ENCODE measurements at regions not wholly inside any gene's neighbourhood (a gene's known extent, or its start where the extent isn't known, plus 50 kb on each side); places are given as distances from the start of the nearest gene placed in this dataset.
A peak's percentile ranks its signal among the peaks of the same experiment; 100 is the strongest.

DNA sequence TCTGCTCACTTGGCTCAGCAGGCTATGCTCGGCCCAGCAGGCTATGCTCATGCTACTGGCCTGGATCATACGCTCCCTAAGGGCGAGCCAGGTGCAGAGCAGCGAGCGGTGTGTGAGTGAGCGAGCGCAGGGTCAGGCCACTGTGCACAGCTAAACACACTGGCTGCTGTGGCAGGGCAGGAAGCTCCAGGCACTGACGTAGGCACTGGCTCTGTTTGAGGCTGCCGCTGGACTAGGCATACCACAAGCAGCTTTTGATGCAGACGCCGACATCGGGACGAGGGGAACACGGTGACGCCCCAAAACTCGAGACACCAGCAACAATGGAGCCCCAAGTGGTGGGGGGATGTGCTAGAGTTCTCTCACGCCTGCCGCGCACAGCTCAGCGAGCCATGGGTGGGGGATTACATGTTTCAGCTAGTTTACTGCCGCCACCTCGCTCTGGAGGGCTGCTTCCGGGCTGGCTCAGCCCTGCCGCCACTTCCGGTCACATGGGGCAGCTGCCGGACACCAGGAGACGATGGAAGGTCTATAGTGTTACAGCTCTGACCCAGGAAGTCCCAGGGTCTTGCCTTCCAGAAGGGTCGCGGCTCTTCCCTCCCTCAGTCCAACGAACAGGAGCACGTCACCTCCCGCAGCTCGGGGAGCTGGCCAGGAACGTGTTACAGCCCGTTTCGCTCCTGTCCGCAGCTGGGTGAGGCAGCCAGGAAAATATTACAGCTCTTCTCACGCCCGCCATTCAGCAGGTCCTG, 1176.9 kb upstream of the LRRTM1 start:
- H3K9me1 ChIP-seq (ENCODE audit: control insufficient read depth, insufficient read depth, low read length), result no peaks in the 10 kb centered on the region
- in situ Hi-C loops (cut with MboI) (no loop called here), intact Hi-C loops (cut with micrococcal nuclease) (no loop called here)
- H3K27me3 ChIP-seq (ENCODE audit: control insufficient read depth in 2 of 2, insufficient read depth in 2 of 2, low read length in 2 of 2), result no peaks in the 10 kb centered on the region
- H3K4me3 ChIP-seq, result peak overlapping the region; percentile 48
- H4K20me1 ChIP-seq (replicated peaks; ENCODE audit: control insufficient read depth, insufficient read depth, low read length), result no peaks in the 10 kb centered on the region
- ChIA-PET CTCF (ENCODE audit: low intra/inter-chr PET ratio) (no interaction called here), POLR2A (interaction anchor here (0.6 to 1.1 kb wide), 3 partner anchors 9 to 1720 kb away, joined by 3 to 5 read pairs (median 4); no protein-coding TSS in a partner anchor)
- H3K4me2 ChIP-seq (ENCODE audit: insufficient read depth, low read length), result peak overlapping the region; percentile 80
- peak overlapping the region; percentile 88 for H3K27ac ChIP-seq (ENCODE audit: extremely low read depth, low read depth, low read length)
- H3K79me2 ChIP-seq (ENCODE audit: control insufficient read depth, insufficient read depth, low read length), result peaks cover 21% of the 10 kb centered on the region
- peak; percentile 46 to 83 (median 51) for DNase-seq (ENCODE audit: extremely low read depth in 1 of 4, low spot score in 3 of 4)
- WGBS (ENCODE audit: insufficient coverage, low coverage, missing lambda C conversion rate), result under 1% methylated on average over 37 of the region's 39 CpGs
- BruUV-seq (replicated peaks), result TSS peak; percentile 93
- H3K36me3 ChIP-seq (ENCODE audit: control insufficient read depth, insufficient read depth, low read length), result no peaks in the 10 kb centered on the region
- peaks cover 0 to 8% of the 10 kb centered on the region in 2 experiments; a peak in 2 of 5 replicates for H3K4me1 ChIP-seq (replicated peaks in 1 of 2; ENCODE audit: control insufficient read depth in 2 of 2, insufficient read depth in 2 of 2, low read length in 2 of 2)
- H3K9me3 ChIP-seq (replicated peaks; ENCODE audit: control insufficient read depth, insufficient read depth, low read depth, low read length), result no peaks in the 10 kb centered on the region
- peak; percentile 95 for ATAC-seq
- FAIRE-seq, result no peak
- H2AFZ ChIP-seq (ENCODE audit: low read depth, low read length), result peak overlapping the region; percentile 85
- H3K9ac ChIP-seq (ENCODE audit: insufficient read depth in 1 of 2, low read depth in 2 of 2, low read length in 2 of 2), result peak overlapping the region; percentile 73 to 86
- no peak for TF ChIP-seq ZNF197 (CRISPR knock-in tag; IDR thresholded peaks at IDR 0.05; ENCODE audit: low read depth)
- TF ChIP-seq MBD2 (IDR thresholded peaks at IDR 0.05; ENCODE audit: borderline replicate concordance, low read depth), result 0 out of 2 replicates have a peak, but pooled peaks have one; percentile 16
- TF ChIP-seq, protein P1, sequence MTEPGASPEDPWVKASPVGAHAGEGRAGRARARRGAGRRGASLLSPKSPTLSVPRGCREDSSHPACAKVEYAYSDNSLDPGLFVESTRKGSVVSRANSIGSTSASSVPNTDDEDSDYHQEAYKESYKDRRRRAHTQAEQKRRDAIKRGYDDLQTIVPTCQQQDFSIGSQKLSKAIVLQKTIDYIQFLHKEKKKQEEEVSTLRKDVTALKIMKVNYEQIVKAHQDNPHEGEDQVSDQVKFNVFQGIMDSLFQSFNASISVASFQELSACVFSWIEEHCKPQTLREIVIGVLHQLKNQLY (CRISPR knock-in tag; conservative IDR thresholded peaks at IDR 0.05), result 0 out of 4 replicates have a peak, but pooled peaks of 1 of the 2 experiments have one; percentile 29
- no peak for TF ChIP-seq ATF1 (CRISPR knock-in tag; IDR thresholded peaks at IDR 0.05)
- TF ChIP-seq ATF1 (tag; IDR thresholded peaks at IDR 0.05), result peak; percentile 86
- no peak for TF ChIP-seq NR2C1 (IDR thresholded peaks at IDR 0.05)
- TF ChIP-seq NR2C1 (tag; IDR thresholded peaks at IDR 0.05), result peak; percentile 35; the same call in 1 of the 2 replicates
- TF ChIP-seq, protein P2, sequence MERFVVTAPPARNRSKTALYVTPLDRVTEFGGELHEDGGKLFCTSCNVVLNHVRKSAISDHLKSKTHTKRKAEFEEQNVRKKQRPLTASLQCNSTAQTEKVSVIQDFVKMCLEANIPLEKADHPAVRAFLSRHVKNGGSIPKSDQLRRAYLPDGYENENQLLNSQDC (CRISPR knock-in tag; IDR thresholded peaks at IDR 0.05), result no peak
- TF ChIP-seq, protein P3, sequence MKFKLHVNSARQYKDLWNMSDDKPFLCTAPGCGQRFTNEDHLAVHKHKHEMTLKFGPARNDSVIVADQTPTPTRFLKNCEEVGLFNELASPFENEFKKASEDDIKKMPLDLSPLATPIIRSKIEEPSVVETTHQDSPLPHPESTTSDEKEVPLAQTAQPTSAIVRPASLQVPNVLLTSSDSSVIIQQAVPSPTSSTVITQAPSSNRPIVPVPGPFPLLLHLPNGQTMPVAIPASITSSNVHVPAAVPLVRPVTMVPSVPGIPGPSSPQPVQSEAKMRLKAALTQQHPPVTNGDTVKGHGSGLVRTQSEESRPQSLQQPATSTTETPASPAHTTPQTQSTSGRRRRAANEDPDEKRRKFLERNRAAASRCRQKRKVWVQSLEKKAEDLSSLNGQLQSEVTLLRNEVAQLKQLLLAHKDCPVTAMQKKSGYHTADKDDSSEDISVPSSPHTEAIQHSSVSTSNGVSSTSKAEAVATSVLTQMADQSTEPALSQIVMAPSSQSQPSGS (CRISPR knock-in tag; IDR thresholded peaks at IDR 0.05), result no peak
